T1000 (cell line): ENCODE measurements at regions not wholly inside any gene's neighbourhood (a gene's known extent, or its start where the extent isn't known, plus 50 kb on each side); places are given as distances from the start of the nearest gene placed in this dataset.

Experiments
- DNase-seq: peaks from one replicate; lab custom pipeline; 2025; ENCODE audit warnings: mixed read lengths; lab: John Stamatoyannopoulos, UW

DNA sequence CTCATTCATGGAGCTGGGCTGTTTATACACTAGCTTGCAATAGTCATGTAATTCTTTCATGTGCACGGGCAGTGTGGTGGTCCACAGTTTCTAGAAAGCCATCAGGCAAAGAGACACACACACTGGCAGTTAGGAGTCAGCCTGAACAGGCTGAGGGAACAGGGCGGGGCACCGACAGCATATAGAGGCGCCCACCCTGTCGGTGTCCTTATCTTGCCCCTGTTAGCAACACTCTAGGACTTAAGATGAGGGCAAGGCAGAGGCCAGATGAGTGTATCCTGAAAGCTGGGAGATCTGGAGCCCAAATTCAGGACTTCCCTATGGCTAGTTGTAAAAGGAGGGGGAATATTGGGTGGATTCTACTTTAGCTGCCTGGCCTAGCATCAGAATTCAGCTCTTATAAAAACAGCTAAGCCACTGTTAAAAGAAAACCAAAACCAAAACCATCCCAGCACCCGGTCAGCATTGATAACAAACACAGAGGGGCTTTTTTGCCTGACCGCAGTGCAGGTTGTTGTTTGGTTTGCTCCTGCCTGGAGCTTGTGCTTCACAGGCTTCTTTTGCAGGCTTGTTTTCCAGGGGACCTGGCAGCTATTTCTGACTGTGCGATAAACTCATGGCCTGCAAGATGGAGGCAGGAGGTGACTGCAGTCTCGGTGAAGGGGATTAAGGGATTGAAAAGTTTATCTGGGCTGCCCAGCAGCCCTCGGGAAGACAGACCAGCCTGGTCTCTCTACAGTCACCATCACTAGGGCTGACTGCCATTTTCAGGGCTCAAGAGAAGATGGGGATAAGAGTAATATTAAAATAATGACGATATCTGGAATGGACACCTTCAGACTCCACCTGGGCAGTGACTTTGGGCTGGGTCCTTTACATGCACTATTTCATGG lies 638.9 kb downstream of the MID1IP1 start:
- no peak for DNase-seq

- DNase-seq = no peak
Measured at GRCh38 chrX:39440799-39441284, 639.6 kb downstream of the MID1IP1 start.

DNA sequence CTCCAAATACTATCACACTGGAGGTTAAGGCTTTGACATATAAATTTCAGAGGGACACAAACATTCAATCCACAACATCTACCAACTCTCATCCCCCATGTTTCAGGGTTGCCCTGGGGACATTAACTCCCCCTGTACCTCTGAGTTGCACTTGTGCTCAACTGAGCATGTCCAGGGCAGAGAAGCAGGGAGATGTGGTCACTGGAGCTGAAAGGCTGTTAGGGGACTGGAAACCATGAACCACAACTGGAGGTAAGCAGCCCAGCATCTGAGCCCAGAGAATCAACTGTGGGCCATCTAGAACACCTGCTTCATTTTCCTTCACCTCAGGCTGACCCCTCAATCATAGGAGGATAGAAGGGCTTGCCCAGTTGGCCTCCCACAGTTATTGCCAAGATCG lies 641.1 kb downstream of the MID1IP1 start:
- DNase-seq = no peak

DNA sequence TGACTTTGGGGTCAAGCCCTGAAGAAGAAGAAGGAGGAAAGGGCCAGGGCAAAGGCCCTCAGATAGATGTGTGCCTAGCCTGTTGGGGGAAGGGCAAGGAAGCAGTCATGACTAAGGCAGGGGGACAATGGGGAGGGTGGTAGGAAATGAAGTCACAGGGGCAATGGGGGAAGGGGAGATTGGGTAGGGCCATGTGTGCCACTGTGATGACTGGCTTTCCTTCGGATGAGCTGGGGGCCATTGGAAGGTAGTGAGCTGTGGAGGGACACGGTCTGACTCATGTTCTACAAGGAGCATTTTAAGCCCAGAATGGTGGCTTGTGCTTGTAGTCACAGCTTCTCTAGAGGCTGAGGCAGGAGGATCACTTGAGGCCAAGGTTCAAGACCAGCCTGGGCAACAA lies 642.0 kb downstream of the MID1IP1 start:
- no peak for DNase-seq

- DNase-seq = no peak
Measured at GRCh38 chrX:39445336-39445735, 644.1 kb downstream of the MID1IP1 start.

- no peak for DNase-seq
Measured at GRCh38 chrX:39449352-39449751, 648.1 kb downstream of the MID1IP1 start.

DNA sequence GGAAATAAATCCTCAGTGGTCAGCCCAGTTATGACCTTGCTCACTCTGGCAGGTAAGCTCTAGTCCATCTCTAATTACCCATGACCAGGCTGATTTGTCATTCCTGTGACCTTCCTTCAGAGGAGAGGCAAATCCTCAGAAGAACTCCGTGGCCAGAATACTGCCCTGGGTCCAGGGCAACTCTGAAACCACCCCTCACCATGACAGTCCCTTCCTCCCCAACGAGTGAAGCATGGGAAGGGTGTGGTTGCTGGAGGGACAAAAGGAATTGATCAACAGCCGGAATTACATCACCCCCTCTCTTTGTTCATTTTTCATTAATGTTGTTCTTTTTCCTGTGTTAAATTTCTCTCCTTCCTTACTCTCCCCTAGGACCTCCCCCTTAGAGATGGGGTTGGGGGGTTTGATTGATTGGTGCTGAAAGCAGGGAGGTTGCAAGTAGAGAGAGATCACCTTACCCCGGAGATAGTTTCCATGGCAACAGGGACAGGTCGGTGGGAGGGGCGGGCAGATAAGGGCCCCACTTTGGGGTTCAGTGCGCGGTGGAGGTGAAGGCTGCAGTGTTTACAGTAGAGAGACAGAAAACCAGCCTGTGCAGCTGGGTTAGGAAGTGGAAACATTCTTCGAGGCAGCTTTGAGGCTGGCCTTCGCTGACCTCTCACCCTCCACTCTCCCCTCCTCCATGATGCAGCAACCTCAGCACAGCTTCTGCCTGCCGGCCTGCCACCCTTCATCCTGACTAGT lies 647.4 kb downstream of the BCOR start:
- DNase-seq = no peak

DNA sequence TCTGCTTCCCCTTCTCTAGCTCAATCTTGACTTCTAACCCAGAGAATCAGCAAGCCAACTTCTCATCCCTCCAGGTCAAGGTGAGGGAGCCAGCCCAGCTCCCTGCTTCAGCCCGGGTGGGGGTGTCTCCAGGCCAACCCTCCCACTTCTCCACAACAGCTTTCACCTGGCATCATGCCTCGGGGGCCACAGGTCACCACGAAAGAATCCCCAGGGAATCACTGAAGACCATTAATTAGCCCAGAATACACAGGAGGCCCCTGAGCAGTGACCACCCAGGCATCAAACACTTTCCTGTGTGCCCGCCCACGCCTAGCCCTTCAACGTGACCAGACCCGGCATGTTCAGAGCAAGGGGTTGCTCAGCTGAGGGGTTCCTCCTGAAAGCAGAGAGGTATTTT lies 646.7 kb downstream of the BCOR start:
- no peak for DNase-seq

GRCh38 chrX:39452401-39452800 lies 645.4 kb downstream of the BCOR start:
- no peak for DNase-seq

DNA sequence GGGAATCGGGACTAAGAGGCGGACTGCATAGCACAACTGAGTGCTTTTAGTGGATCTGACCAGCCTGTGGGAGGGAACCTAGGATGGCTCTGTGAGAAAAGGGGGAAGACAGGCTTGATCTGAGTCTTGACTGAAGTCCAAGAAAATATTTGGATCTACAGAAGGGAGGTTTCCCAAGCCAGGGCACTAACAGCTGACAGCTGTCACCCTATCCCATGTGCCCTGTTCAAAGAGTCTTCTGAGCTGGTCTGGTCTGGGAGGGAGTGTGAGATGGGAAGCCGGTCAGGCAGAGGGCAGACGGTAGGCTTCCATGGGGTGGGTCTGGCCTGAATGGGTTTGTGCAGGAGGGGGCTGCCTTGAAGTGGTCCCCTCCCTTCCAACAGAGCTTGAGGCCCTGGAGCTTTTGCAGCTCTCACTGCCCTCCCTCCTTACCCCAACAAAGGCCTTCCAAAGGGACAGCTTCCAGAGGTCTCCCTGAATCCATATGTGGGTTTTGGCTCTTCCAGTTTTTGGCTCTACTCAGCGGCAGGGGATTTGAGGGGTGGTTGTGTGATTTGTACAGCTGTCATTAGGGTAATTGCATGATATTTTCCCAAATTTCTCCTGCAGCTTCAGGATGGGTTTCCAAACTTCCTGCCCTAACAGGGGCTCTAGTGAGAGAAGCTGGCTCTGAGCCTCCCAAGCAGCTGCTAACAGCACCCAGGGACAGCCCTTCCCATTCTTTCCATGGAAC lies 643.7 kb downstream of the BCOR start:
- DNase-seq = no peak

- no peak for DNase-seq
Measured at GRCh38 chrX:39456894-39457604, 640.7 kb downstream of the BCOR start.

DNA sequence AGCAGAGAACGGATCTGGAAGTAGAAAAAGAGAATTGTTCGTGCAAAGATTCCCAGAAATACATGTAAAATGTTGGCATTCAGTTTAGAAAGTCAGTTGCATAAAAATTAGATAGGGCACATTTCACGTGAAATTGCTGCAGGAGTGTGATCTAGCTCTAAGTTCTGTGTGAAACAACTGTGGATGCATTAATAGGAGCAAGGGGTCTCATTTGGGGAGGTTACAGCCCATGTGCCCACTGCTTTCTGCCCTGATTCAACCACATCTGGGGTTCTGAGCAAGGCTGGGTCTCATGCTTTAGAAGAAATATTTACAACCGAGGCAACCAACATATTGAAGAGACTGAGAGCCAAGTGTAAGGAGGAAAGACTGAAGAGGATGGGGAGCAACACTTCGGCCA lies 639.0 kb downstream of the BCOR start:
- no peak for DNase-seq

DNA sequence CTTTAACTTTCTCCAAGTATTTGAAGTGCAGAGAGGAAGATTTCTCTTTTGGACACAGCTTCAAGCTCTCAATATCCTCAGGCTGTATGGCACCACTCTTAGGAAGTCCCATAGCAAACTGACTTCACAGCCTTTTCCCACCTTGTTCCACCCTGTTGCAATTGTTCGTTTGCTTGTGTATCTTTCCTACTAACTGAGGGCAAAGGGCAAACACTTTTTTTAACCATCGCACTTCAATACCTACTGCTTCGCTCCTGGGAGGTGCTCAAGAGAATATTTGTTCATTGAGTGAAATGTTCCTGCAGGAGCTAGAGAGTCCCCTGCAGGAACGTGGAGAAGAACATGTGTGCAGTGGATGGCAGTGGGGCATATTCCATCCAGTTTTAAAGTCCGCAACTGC lies 638.6 kb downstream of the BCOR start:
- DNase-seq = no peak

GRCh38 chrX:39459952-39460351 lies 637.8 kb downstream of the BCOR start:
- no peak for DNase-seq

DNA sequence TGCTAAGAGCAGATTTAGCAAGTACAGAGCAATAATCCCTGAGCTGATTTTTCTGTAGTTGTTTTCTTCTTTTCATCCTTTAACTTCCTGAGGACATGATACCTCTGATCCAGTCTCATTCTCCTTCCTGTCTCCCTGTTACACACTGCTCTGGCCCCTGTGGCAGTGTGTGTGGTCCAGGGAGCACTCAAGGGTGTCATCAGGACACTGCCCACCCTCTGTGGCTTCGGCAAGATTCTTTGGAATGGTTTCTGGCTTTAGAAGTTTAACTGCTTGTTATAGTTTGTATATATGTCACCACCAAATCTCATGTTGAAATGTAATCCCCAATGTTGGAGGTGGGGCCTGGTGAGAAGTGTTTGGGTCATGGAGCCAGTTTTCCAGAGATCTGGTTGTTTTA lies 637.3 kb downstream of the BCOR start:
- no peak for DNase-seq

- no peak for DNase-seq
Measured at GRCh38 chrX:39462835-39463234, 634.9 kb downstream of the BCOR start.

DNA sequence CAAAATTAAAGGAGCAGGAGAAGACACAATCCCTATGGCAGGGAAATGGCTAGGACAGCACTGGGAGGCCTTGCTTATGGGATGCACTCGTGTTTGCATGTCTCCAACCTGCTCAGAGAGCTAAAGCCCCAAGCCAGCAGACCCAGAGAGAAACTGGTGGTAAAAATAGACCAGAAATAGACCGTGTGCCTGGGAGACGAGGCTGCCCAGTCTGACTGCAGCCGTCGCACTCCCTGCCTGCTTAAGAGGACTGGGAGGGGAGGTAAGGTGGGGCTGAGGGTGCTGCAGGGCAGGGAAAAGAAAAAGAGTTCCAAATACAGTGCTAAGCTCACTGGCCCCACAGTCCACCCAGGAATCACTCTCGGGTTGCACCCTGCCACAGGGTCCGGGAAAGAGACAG lies 633.5 kb downstream of the BCOR start:
- DNase-seq = no peak

DNA sequence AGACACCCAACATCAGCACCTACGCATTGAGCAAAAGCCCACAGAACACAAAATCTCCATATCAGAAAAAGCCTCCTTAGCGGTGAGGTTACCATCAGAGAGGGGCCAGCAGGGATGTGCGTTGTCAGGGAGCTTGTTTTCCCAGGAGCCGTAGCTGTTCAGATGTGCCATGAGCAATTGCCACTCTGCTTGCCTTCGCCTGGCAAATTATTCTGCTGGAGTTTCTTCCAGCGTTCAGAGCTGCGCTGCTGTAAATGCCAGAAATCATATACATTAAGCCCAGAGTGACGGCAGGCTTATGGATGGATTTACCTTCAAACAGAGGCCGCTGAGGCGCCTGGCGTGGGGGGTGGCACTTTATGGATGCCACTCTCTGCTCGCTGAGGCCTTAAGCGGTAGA lies 632.3 kb downstream of the BCOR start:
- no peak for DNase-seq

GRCh38 chrX:39465906-39466305 lies 631.9 kb downstream of the BCOR start:
- DNase-seq = no peak

DNA sequence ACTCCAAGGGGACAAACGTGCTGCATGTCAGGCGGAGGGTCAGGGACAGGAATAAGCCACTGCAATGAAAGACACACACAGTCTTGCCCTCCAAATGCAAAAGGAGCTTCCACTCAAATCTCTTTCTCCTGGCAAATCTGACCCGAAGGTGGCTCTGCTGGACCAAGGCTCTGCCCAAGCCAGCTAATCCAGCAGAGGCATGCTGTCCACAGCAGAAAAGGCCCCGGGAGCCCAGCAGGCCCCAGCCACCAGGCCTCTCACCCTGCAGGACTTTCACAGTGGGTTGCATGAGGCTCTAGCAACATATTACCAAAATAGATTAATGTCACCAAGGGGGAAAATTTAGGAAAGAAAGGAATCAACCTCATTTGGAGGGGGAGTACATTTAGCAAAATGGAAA lies 628.6 kb downstream of the BCOR start:
- no peak for DNase-seq

DNA sequence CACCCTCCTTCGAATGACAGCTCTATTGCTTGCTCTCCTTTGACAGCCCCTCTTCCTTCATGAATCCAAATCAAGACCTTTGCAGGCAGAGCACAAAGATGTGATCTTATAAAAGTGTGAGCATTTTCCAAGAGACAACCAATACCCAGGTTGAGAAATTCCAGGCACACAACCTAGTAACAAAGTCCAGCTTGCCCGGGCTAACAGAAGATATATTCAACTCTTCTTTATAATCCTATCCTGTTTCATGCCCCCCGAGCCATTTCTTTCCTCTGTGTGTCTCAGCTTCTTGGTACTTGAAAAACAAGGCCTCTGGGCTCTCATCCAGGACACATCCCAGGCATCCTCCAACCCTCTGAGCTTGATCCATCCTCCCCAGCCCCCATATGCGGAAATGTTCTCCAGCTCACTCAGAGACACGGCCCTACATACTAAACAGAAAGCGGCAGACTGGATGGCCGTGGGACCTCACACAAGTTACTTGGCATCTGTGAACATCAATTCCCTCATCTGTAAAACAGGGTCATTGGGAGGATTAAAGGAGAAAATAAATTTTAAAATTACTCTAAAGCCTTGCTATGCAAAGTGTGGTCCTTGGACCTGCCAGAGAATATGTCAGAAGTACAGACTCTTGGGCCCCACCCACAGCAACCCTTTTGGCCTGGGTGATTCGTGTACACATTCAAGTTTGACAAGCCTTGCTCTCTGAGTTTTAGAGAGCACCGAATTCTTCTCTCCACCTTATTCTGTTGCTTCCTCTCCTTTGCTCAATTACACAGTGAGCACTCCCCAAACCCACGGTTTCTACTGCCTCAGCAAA lies 627.0 kb downstream of the BCOR start:
- DNase-seq = no peak
